T-helper 2 cell treated with Interferon-gamma antibody and Interleukin-4, amounts not matched to agents 100 ng/mL and 5 ng/mL, for 36 hours (primary cell): ENCODE measurements at regions not wholly inside any gene's neighbourhood (a gene's known extent, or its start where the extent isn't known, plus 50 kb on each side); places are given as distances from the start of the nearest gene placed in this dataset.
"Not testable (repeated sequence)": the region's sequence is repeated elsewhere in the genome, so short reads cannot be mapped to it uniquely, and the experiment has no call there.

Experiments
- intact Hi-C: fragments of 100-400 bp; cut with micrococcal nuclease; formaldehyde crosslinking; loops from one replicate; pipeline ENCODE4 v1.15.1; 2023

- intact Hi-C loops, result no loop called here
These were observed 1420.0 kb upstream of the EYS start for GRCh38 chr6:67127041-67127440.

GRCh38 chr6:67121115-67121514 is 1414.1 kb upstream of the EYS start:
- intact Hi-C loops, result no loop called here

- intact Hi-C loops, result no loop called here
These were observed 1405.1 kb upstream of the EYS start for GRCh38 chr6:67112120-67112519.

- intact Hi-C loops, result no loop called here
These were observed 1395.7 kb upstream of the EYS start for GRCh38 chr6:67102743-67103142.

- intact Hi-C loops, result not testable (repeated sequence)
These were observed 1388.7 kb upstream of the EYS start for GRCh38 chr6:67095618-67096226.

- intact Hi-C loops, result no loop called here
These were observed 1387.5 kb upstream of the EYS start for GRCh38 chr6:67094431-67094946.

- intact Hi-C loops, result no loop called here
These were observed 1366.9 kb upstream of the EYS start for GRCh38 chr6:67073938-67074337.

- intact Hi-C loops, result no loop called here
These were observed 1361.8 kb upstream of the EYS start for GRCh38 chr6:67068781-67069180.

GRCh38 chr6:67064323-67064722 is 1357.3 kb upstream of the EYS start:
- intact Hi-C loops, result no loop called here

GRCh38 chr6:67047996-67048395 is 1341.0 kb upstream of the EYS start:
- intact Hi-C loops, result no loop called here

GRCh38 chr6:67045076-67045475 is 1338.0 kb upstream of the EYS start:
- intact Hi-C loops, result no loop called here

- intact Hi-C loops, result no loop called here
These were observed 1324.4 kb upstream of the EYS start for GRCh38 chr6:67031451-67031850.

GRCh38 chr6:67030861-67031260 is 1323.8 kb upstream of the EYS start:
- intact Hi-C loops, result no loop called here

GRCh38 chr6:67016921-67017460 is 1310.0 kb upstream of the EYS start:
- intact Hi-C loops, result no loop called here

- intact Hi-C loops, result no loop called here
These were observed 1304.4 kb upstream of the EYS start for GRCh38 chr6:67011441-67011840.

GRCh38 chr6:67009818-67010217 is 1302.8 kb upstream of the EYS start:
- intact Hi-C loops, result no loop called here

GRCh38 chr6:67003844-67004243 is 1296.8 kb upstream of the EYS start:
- intact Hi-C loops, result no loop called here

- intact Hi-C loops, result no loop called here
These were observed 1293.1 kb upstream of the EYS start for GRCh38 chr6:67000121-67000520.

- intact Hi-C loops, result not testable (repeated sequence)
These were observed 1290.6 kb upstream of the EYS start for GRCh38 chr6:66997579-66997978.

- intact Hi-C loops, result no loop called here
These were observed 1288.6 kb upstream of the EYS start for GRCh38 chr6:66995669-66996068.

GRCh38 chr6:66993708-66994107 is 1286.7 kb upstream of the EYS start:
- intact Hi-C loops, result not testable (repeated sequence)

GRCh38 chr6:66993272-66993671 is 1286.2 kb upstream of the EYS start:
- intact Hi-C loops, result no loop called here

GRCh38 chr6:66992660-66993059 is 1285.6 kb upstream of the EYS start:
- intact Hi-C loops, result no loop called here
